PC-3 (cell line): ENCODE measurements at regions not wholly inside any gene's neighbourhood (a gene's known extent, or its start where the extent isn't known, plus 50 kb on each side); places are given as distances from the start of the nearest gene placed in this dataset.

Experiments used
- ATAC-seq: fragments of 200-7000 bp; cut with Tn5 transposase; 2 replicates; pipeline ENCODE4 v1.9.1; 2020; ENCODE audit warnings: mild to moderate bottlenecking, moderate library complexity
- BruUV-seq: library from RNA; stranded (reverse); fragments of 400-500 nt; replicated peaks from 2 replicates; lab custom pipeline; 2021; lab: Mats Ljungman, UMichigan
- CTCF ChIA-PET: fragments of 300-600 bp; sonication (Branson Sonifier 250); formaldehyde crosslinking; loops from one replicate; lab custom pipeline; 2022; ENCODE audit warnings: antibody characterized with exemption; lab: Charles Lee
- POLR2A ChIA-PET: fragments of 300-600 bp; sonication (Branson Sonifier 250); formaldehyde crosslinking; loops from one replicate; lab custom pipeline; 2022; ENCODE audit warnings: antibody characterized with exemption; ENCODE audit not compliant: unreplicated experiment; lab: Charles Lee
- DNase-seq: peaks from one replicate; pipeline ENCODE4 v3.0.0-alpha.2; 2015
- H2AFZ ChIP-seq: fragments of 300-600 bp; sonication (generic); 2 replicates; pipeline ENCODE4 v1.6.0; 2016; ENCODE audit warnings: antibody characterized with exemption, low read length
- H3F3A ChIP-seq: fragments of 300-600 bp; sonication (generic); one replicate; pipeline ENCODE4 v1.6.0; 2017; ENCODE audit warnings: antibody characterized with exemption, low read length, control low read depth, mild to moderate bottlenecking; ENCODE audit not compliant: unreplicated experiment
- H3K27ac ChIP-seq: fragments of 300-600 bp; sonication (generic); 2 replicates; pipeline ENCODE4 v1.5.1; 2016; ENCODE audit warnings: mild to moderate bottlenecking, low read length
- H3K27me3 ChIP-seq: fragments of 300-600 bp; sonication (generic); 2 replicates; pipeline ENCODE4 v1.6.1; 2016; ENCODE audit warnings: low read length, mixed read lengths
- H3K36me3 ChIP-seq: fragments of 300-600 bp; sonication (generic); 2 replicates; pipeline ENCODE4 v1.6.1; 2016; ENCODE audit warnings: low read depth, mixed run types, low read length, mixed read lengths
- H3K4me1 ChIP-seq: fragments of 300-600 bp; sonication (generic); 2 replicates; pipeline ENCODE4 v1.5.1; 2016; ENCODE audit warnings: low read length; ENCODE audit not compliant: insufficient read depth
- H3K4me2 ChIP-seq: fragments of 300-600 bp; sonication (generic); 2 replicates; pipeline ENCODE4 v1.6.0; 2016; ENCODE audit warnings: low read length
- H3K4me3 ChIP-seq: fragments of 300-600 bp; sonication (generic); 2 replicates; pipeline ENCODE4 v1.5.1; 2016; ENCODE audit warnings: mild to moderate bottlenecking, low read length, mixed read lengths
- H3K79me2 ChIP-seq: fragments of 300-600 bp; sonication (generic); 2 replicates; pipeline ENCODE4 v1.6.1; 2017; ENCODE audit warnings: low read length, mixed read lengths
- H3K9ac ChIP-seq: fragments of 300-600 bp; sonication (generic); 2 replicates; pipeline ENCODE4 v1.6.0; 2016; ENCODE audit warnings: mild to moderate bottlenecking, low read length
- H3K9me2 ChIP-seq: fragments of 300-600 bp; sonication (generic); replicated peaks from 2 replicates; pipeline ENCODE4 v1.6.1; 2016; ENCODE audit warnings: mixed run types, low read length, mixed read lengths
- H3K9me3 ChIP-seq: fragments of 300-600 bp; sonication (generic); 2 replicates; pipeline ENCODE4 v1.6.1; 2016; ENCODE audit warnings: low read length, mixed read lengths
- H4K20me1 ChIP-seq: fragments of 300-600 bp; sonication (generic); 2 replicates; pipeline ENCODE4 v1.6.1; 2016; ENCODE audit warnings: low read length, mixed read lengths
- CTCF ChIP-seq: fragments of 300-600 bp; sonication (generic); conservative IDR thresholded peaks from 2 replicates; pipeline ENCODE4 v1.5.1; 2017; ENCODE audit warnings: antibody characterized with exemption, low read depth, mild to moderate bottlenecking, low read length
- EZH2 ChIP-seq: fragments of 300-600 bp; sonication (generic); IDR thresholded peaks from one replicate; pipeline ENCODE4 v1.6.1; 2017; ENCODE audit warnings: antibody characterized with exemption, mild to moderate bottlenecking, low read length; ENCODE audit not compliant: unreplicated experiment
- EZH2phosphoT487 ChIP-seq: fragments of 300-600 bp; sonication (generic); IDR thresholded peaks from 2 replicates; pipeline ENCODE4 v1.6.1; 2018; ENCODE audit warnings: mild to moderate bottlenecking, antibody characterized with exemption, low read length, borderline replicate concordance
- intact Hi-C: fragments of 100-400 bp; cut with micrococcal nuclease; formaldehyde crosslinking; loops from 2 replicates; pipeline ENCODE4 v1.9.0; 2023

- no peak overlapping the region for H3K27ac ChIP-seq
- no peaks in the 10 kb centered on the region for H3K4me1 ChIP-seq
- H3K36me3 ChIP-seq, result no peaks in the 10 kb centered on the region
- no peak overlapping the region for H2AFZ ChIP-seq
- TF ChIP-seq EZH2phosphoT487 (no peak), EZH2 (no peak), CTCF (no peak)
- no peak overlapping the region for H3K4me3 ChIP-seq
- no peaks in the 10 kb centered on the region for H3F3A ChIP-seq
- DNase-seq, result no peak
- intact Hi-C loops, result no loop called here
- no peaks in the 10 kb centered on the region for H4K20me1 ChIP-seq
- 0 out of 2 replicates have a peak, but pooled peaks cover 10% of the 10 kb centered on the region for H3K9me3 ChIP-seq
- BruUV-seq, result no TSS peak
- no peaks in the 10 kb centered on the region for H3K27me3 ChIP-seq
- ChIA-PET POLR2A (no interaction called here), CTCF (no interaction called here)
- H3K9ac ChIP-seq, result no peak overlapping the region
- no peak overlapping the region for H3K4me2 ChIP-seq
- H3K9me2 ChIP-seq, result no peaks in the 10 kb centered on the region
- no peak for ATAC-seq
- no peaks in the 10 kb centered on the region for H3K79me2 ChIP-seq
These were observed 275.2 kb upstream of the KIRREL3 start for GRCh38 chr11:127275774-127276173.

- H4K20me1 ChIP-seq, result no peaks in the 10 kb centered on the region
- H3K9me2 ChIP-seq, result no peaks in the 10 kb centered on the region
- no peak overlapping the region for H3K4me2 ChIP-seq
- no peaks in the 10 kb centered on the region for H3K79me2 ChIP-seq
- no peaks in the 10 kb centered on the region for H3K4me1 ChIP-seq
- H3F3A ChIP-seq, result no peaks in the 10 kb centered on the region
- ATAC-seq, result no peak
- TF ChIP-seq CTCF, result no peak
- no peak for TF ChIP-seq EZH2phosphoT487
- no peak for TF ChIP-seq EZH2
- no peaks in the 10 kb centered on the region for H3K36me3 ChIP-seq
- no peak overlapping the region for H3K27ac ChIP-seq
- DNase-seq, result peak; percentile 30
- H3K9me3 ChIP-seq, result 0 out of 2 replicates have a peak, but pooled peaks cover 8% of the 10 kb centered on the region
- ChIA-PET CTCF (no interaction called here), POLR2A (no interaction called here)
- H2AFZ ChIP-seq, result no peak overlapping the region
- no peaks in the 10 kb centered on the region for H3K27me3 ChIP-seq
- intact Hi-C loops, result no loop called here
- H3K9ac ChIP-seq, result no peak overlapping the region
- no peak overlapping the region for H3K4me3 ChIP-seq
- no TSS peak for BruUV-seq
These were observed 273.7 kb upstream of the KIRREL3 start for GRCh38 chr11:127274328-127274676.

- no peak overlapping the region for H3K4me2 ChIP-seq
- H3K27me3 ChIP-seq, result no peaks in the 10 kb centered on the region
- 0 out of 2 replicates have a peak, but pooled peaks cover 8% of the 10 kb centered on the region for H3K9me3 ChIP-seq
- no peaks in the 10 kb centered on the region for H4K20me1 ChIP-seq
- H3K4me1 ChIP-seq, result no peaks in the 10 kb centered on the region
- DNase-seq (no peak), ATAC-seq (no peak)
- TF ChIP-seq EZH2 (no peak), EZH2phosphoT487 (no peak), CTCF (no peak)
- no peaks in the 10 kb centered on the region for H3K79me2 ChIP-seq
- H3K9me2 ChIP-seq, result no peaks in the 10 kb centered on the region
- BruUV-seq, result no TSS peak
- ChIA-PET POLR2A (no interaction called here), CTCF (no interaction called here)
- H3F3A ChIP-seq, result no peaks in the 10 kb centered on the region
- H3K27ac ChIP-seq, result no peak overlapping the region
- intact Hi-C loops, result no loop called here
- H3K4me3 ChIP-seq, result no peak overlapping the region
- no peaks in the 10 kb centered on the region for H3K36me3 ChIP-seq
- H2AFZ ChIP-seq, result no peak overlapping the region
- no peak overlapping the region for H3K9ac ChIP-seq
These were observed 273.2 kb upstream of the KIRREL3 start for GRCh38 chr11:127273593-127274327.
